IMR-90 (cell line): ENCODE measurements at regions not wholly inside any gene's neighbourhood (a gene's known extent, or its start where the extent isn't known, plus 50 kb on each side); places are given as distances from the start of the nearest gene placed in this dataset.

Experiments
- ATAC-seq: fragments of 200-7000 bp; cut with Tn5 transposase; 2 replicates; pipeline ENCODE4 v1.9.1; 2020; ENCODE audit warnings: low read depth, mild to moderate bottlenecking, moderate library complexity
- BruUV-seq: library from RNA; stranded (reverse); fragments of 400-500 nt; replicated peaks from 2 replicates; lab custom pipeline; 2021; lab: Mats Ljungman, UMichigan
- CTCF ChIA-PET: fragments of 300-600 bp; formaldehyde crosslinking; extraction: SDS; loops from one replicate; lab custom pipeline; 2021; ENCODE audit warnings: antibody characterized with exemption; lab: Yijun Ruan, JAX
- POLR2A ChIA-PET: fragments of 300-600 bp; sonication (Branson Sonifier 250); formaldehyde crosslinking; loops from one replicate; lab custom pipeline; 2022; ENCODE audit warnings: antibody characterized with exemption; ENCODE audit not compliant: unreplicated experiment; lab: Charles Lee
- DNase-seq: peaks from one replicate; pipeline ENCODE4 v3.0.0; 2013
- H2AFZ ChIP-seq: replicated peaks from 2 replicates; pipeline ENCODE3; 2013; ENCODE audit warnings: low read length, mild to moderate bottlenecking; ENCODE audit not compliant: poor library complexity
- H2AK5ac ChIP-seq: 2 replicates; pipeline ENCODE4 v1.6.1; 2013; ENCODE audit warnings: low read depth, low read length, inconsistent platforms
- H2AK9ac ChIP-seq: replicated peaks from 2 replicates; pipeline ENCODE3; 2013; ENCODE audit warnings: mild to moderate bottlenecking, low read depth, low read length, moderate library complexity; ENCODE audit not compliant: poor library complexity
- H2BK120ac ChIP-seq: 2 replicates; pipeline ENCODE4 v1.6.1; 2013; ENCODE audit warnings: low read depth, low read length, inconsistent platforms
- H2BK15ac ChIP-seq: 3 replicates; pipeline ENCODE4 v1.6.1; 2013; ENCODE audit warnings: low read depth, low read length, inconsistent platforms
- H2BK20ac ChIP-seq: 2 replicates; pipeline ENCODE4 v1.6.1; 2013; ENCODE audit warnings: low read depth, mild to moderate bottlenecking, inconsistent platforms, low read length, moderate library complexity
- H2BK5ac ChIP-seq: 2 replicates; pipeline ENCODE4 v1.6.1; 2013; ENCODE audit warnings: mild to moderate bottlenecking, low read depth, low read length, inconsistent platforms; ENCODE audit not compliant: poor library complexity, severe bottlenecking
- H3K14ac ChIP-seq: replicated peaks from 2 replicates; pipeline ENCODE4 v1.6.1; 2013; ENCODE audit warnings: low read depth, low read length, inconsistent platforms
- H3K18ac ChIP-seq: 2 replicates; pipeline ENCODE4 v1.6.1; 2013; ENCODE audit warnings: low read depth, low read length, control low read depth
- H3K23ac ChIP-seq: 2 replicates; pipeline ENCODE4 v1.6.1; 2013; ENCODE audit warnings: low read depth, low read length, inconsistent platforms
- H3K27ac ChIP-seq: 2 replicates; pipeline ENCODE4 v1.5.1; 2013; ENCODE audit warnings: mild to moderate bottlenecking, control low read depth, low read length; ENCODE audit not compliant: insufficient read depth
- H3K27me3 ChIP-seq: 2 replicates; pipeline ENCODE4 v1.6.1; 2013; ENCODE audit warnings: low read length; ENCODE audit not compliant: control insufficient read depth, insufficient read depth
- H3K36me3 ChIP-seq: 2 replicates; pipeline ENCODE4 v1.6.1; 2013; ENCODE audit warnings: low read length, mixed read lengths; ENCODE audit not compliant: control insufficient read depth, insufficient read depth
- H3K4ac ChIP-seq: 2 replicates; pipeline ENCODE4 v1.6.1; 2013; ENCODE audit warnings: low read depth, low read length, inconsistent platforms
- H3K4me1 ChIP-seq: 2 replicates; pipeline ENCODE4 v1.6.1; 2013; ENCODE audit warnings: low read length, mixed read lengths; ENCODE audit not compliant: control insufficient read depth, insufficient read depth
- H3K4me2 ChIP-seq: 2 replicates; pipeline ENCODE4 v1.6.1; 2013; ENCODE audit warnings: low read depth, mild to moderate bottlenecking, control low read depth, low read length, moderate library complexity
- H3K4me3 ChIP-seq: 2 replicates; pipeline ENCODE4 v1.5.1; 2013; ENCODE audit warnings: low read depth, mild to moderate bottlenecking, control low read depth, low read length, moderate library complexity; ENCODE audit not compliant: insufficient read depth
- H3K56ac ChIP-seq: 2 replicates; pipeline ENCODE4 v1.6.1; 2013; ENCODE audit warnings: low read length, inconsistent platforms; ENCODE audit not compliant: insufficient read depth; ENCODE audit errors: extremely low read depth
- H3K79me1 ChIP-seq, 2 experiments: 2 replicates each; pipeline ENCODE4 v1.6.1; 2013; ENCODE audit warnings: low read length in 2 of 2, inconsistent platforms in 1 of 2, low read depth in 1 of 2
- H3K9ac ChIP-seq: 2 replicates; pipeline ENCODE4 v1.6.1; 2013; ENCODE audit warnings: low read depth, low read length, control low read depth
- H3K9me1 ChIP-seq: 2 replicates; pipeline ENCODE4 v1.6.1; 2013; ENCODE audit warnings: low read length, inconsistent platforms; ENCODE audit not compliant: insufficient read depth
- H3K9me3 ChIP-seq: 2 replicates; pipeline ENCODE4 v1.6.1; 2013; ENCODE audit warnings: low read length; ENCODE audit not compliant: control insufficient read depth, insufficient read depth
- H4K20me1 ChIP-seq: 2 replicates; pipeline ENCODE4 v1.6.1; 2013; ENCODE audit warnings: low read length, inconsistent platforms; ENCODE audit not compliant: insufficient read depth
- H4K5ac ChIP-seq: 2 replicates; pipeline ENCODE4 v1.6.1; 2013; ENCODE audit warnings: mild to moderate bottlenecking, low read depth, low read length, control low read depth
- H4K8ac ChIP-seq, 2 experiments: 2 replicates each; pipeline ENCODE4 v1.6.1; 2013; ENCODE audit warnings: low read depth in 2 of 2, low read length in 2 of 2, control low read depth in 1 of 2, inconsistent platforms in 1 of 2
- H4K91ac ChIP-seq: 2 replicates; pipeline ENCODE4 v1.6.1; 2013; ENCODE audit warnings: low read depth, low read length, inconsistent platforms; ENCODE audit not compliant: insufficient read depth
- BHLHE40 ChIP-seq: fragments of 150-350 bp; IDR thresholded peaks from 2 replicates; pipeline ENCODE4 v1.6.1; 2016; ENCODE audit warnings: mild to moderate bottlenecking, low read depth, low read length
- MXI1 ChIP-seq: IDR thresholded peaks from 2 replicates; pipeline ENCODE4 v1.6.1; 2012; ENCODE audit warnings: low read depth, mild to moderate bottlenecking, low read length, moderate library complexity, borderline replicate concordance
- NFE2L2 ChIP-seq: fragments of 150-350 bp; IDR thresholded peaks from 2 replicates; pipeline ENCODE4 v1.6.1; 2016; ENCODE audit warnings: low read depth, mild to moderate bottlenecking, low read length
- WGBS, 2 experiments: methylation state at CpG; one replicate each; pipeline versions ENCODE4 v1.1.5 to v1.1.7; 2013; ENCODE audit warnings: missing lambda C conversion rate in 2 of 2; ENCODE audit not compliant: insufficient read length in 1 of 2; ENCODE audit errors: extremely low coverage in 2 of 2; 5-methylcytosine and 5-hydroxymethylcytosine counted together
- dilution Hi-C: fragments of 300-500 bp; cut with HindIII; formaldehyde crosslinking; loops from one replicate; pipeline ENCODE4 v1.14.3; 2018; ENCODE audit warnings: low sequenced_read_pairs; ENCODE audit not compliant: unreplicated experiment
- in situ Hi-C: fragments of 300-500 bp; cut with MboI; formaldehyde crosslinking; loops from 3 replicates; pipeline ENCODE4 v1.14.3; 2019; ENCODE audit warnings: low sequenced_read_pairs, inconsistent platforms, mixed read lengths
- intact Hi-C: fragments of 100-400 bp; cut with micrococcal nuclease; formaldehyde crosslinking; loops from 2 replicates; pipeline ENCODE4 v1.10.0; 2022
- TF ChIP-seq, protein P1 (sequence below): fragments of 150-350 bp; IDR thresholded peaks from 2 replicates; pipeline ENCODE4 v1.6.1; 2017; ENCODE audit warnings: mild to moderate bottlenecking, antibody characterized with exemption, low read length, low read depth

DNA sequence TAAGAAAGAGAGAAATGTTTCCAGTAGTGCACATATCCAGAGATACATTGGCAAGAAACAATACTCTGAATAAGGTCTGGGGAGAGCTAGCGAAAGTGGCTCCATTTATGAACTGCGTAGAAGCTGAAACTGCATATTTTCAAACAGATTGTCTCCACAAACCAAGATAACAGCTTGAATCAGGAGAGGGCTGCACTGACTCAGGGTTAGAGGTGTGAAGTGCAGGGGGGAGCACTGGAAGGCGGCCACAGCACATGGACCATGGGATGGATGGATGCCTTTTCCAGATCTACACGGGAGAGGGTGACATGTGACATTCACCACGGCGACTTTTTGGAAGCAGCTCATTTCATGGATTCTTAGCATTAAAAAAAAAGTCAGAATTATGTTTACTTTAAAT lies 729.4 kb downstream of the RNF144A start:
- no peak overlapping the region for H2BK120ac ChIP-seq
- H3K27ac ChIP-seq = no peak overlapping the region
- no peak overlapping the region for H2BK5ac ChIP-seq
- dilution Hi-C loops (no loop called here), intact Hi-C loops (no loop called here), in situ Hi-C loops (no loop called here)
- H2AK5ac ChIP-seq = no peak overlapping the region
- no peak overlapping the region for H3K9ac ChIP-seq
- WGBS, 2 experiments = 0% methylated on average over 1 of the region's 6 CpGs; no CpG with 5 or more reads in 1 of the 2 experiments
- no TSS peak for BruUV-seq
- no peak overlapping the region for H3K18ac ChIP-seq
- H3K27me3 ChIP-seq = no peaks in the 10 kb centered on the region
- no peak overlapping the region for H3K23ac ChIP-seq
- ChIA-PET POLR2A (no interaction called here), CTCF (interaction anchor here (0.6 kb wide), 1 partner anchor 353 kb away, joined by 3 read pairs; no protein-coding TSS in a partner anchor)
- ATAC-seq = no peak
- H3K4me2 ChIP-seq = no peak overlapping the region
- TF ChIP-seq, protein P1, sequence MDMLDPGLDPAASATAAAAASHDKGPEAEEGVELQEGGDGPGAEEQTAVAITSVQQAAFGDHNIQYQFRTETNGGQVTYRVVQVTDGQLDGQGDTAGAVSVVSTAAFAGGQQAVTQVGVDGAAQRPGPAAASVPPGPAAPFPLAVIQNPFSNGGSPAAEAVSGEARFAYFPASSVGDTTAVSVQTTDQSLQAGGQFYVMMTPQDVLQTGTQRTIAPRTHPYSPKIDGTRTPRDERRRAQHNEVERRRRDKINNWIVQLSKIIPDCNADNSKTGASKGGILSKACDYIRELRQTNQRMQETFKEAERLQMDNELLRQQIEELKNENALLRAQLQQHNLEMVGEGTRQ = no peak
- TF ChIP-seq MXI1 (no peak), BHLHE40 (no peak), NFE2L2 (no peak)
- no peaks in the 10 kb centered on the region for H4K20me1 ChIP-seq
- H3K4me1 ChIP-seq = no peaks in the 10 kb centered on the region
- H2AK9ac ChIP-seq = no peak overlapping the region
- no peaks in the 10 kb centered on the region for H3K36me3 ChIP-seq
- no peak overlapping the region for H4K91ac ChIP-seq
- H2AFZ ChIP-seq = no peak overlapping the region
- DNase-seq = no peak
- no peak overlapping the region for H4K8ac ChIP-seq
- no peak overlapping the region for H4K5ac ChIP-seq
- no peaks in the 10 kb centered on the region for H3K9me1 ChIP-seq
- no peak overlapping the region for H2BK15ac ChIP-seq
- H3K9me3 ChIP-seq = no peaks in the 10 kb centered on the region; the same call in 1 of the 2 replicates
- H3K79me1 ChIP-seq = no peaks in the 10 kb centered on the region
- H3K56ac ChIP-seq = no peak overlapping the region
- H2BK20ac ChIP-seq = no peak overlapping the region
- H3K14ac ChIP-seq = no peak overlapping the region
- no peak overlapping the region for H3K4me3 ChIP-seq
- H3K4ac ChIP-seq = no peak overlapping the region
